Endodermal cell (in vitro differentiated cells): ENCODE measurements at regions not wholly inside any gene's neighbourhood (a gene's known extent, or its start where the extent isn't known, plus 50 kb on each side); places are given as distances from the start of the nearest gene placed in this dataset.

ENCODE experiments used
- DNase-seq: peaks from one replicate; pipeline ENCODE4 v3.0.0-alpha.2; 2017
- H3K27ac ChIP-seq: 2 replicates; pipeline ENCODE4 v1.5.1; 2013; ENCODE audit warnings: mild to moderate bottlenecking, low read depth, low read length, moderate library complexity
- H3K27me3 ChIP-seq: 2 replicates; pipeline ENCODE4 v1.6.1; 2013; ENCODE audit warnings: mild to moderate bottlenecking, low read length, moderate library complexity; ENCODE audit not compliant: insufficient read depth, control insufficient read depth, poor library complexity, severe bottlenecking
- H3K36me3 ChIP-seq: 2 replicates; pipeline ENCODE4 v1.7.0; 2013; ENCODE audit warnings: mild to moderate bottlenecking, low read length, moderate library complexity; ENCODE audit not compliant: control insufficient read depth, insufficient read depth
- H3K4me1 ChIP-seq: one replicate; pipeline ENCODE4 v1.7.0; 2013; ENCODE audit warnings: low read length; ENCODE audit not compliant: control insufficient read depth, insufficient read depth
- H3K4me3 ChIP-seq: 2 replicates; pipeline ENCODE4 v1.5.1; 2013; ENCODE audit warnings: mild to moderate bottlenecking, low read length, moderate library complexity
- H3K9ac ChIP-seq: 2 replicates; pipeline ENCODE4 v1.6.1; 2013; ENCODE audit warnings: mild to moderate bottlenecking, low read length, moderate library complexity; ENCODE audit not compliant: poor library complexity, severe bottlenecking; ENCODE audit errors: extremely low read depth
- H3K9me3 ChIP-seq: 2 replicates; pipeline ENCODE4 v1.6.1; 2013; ENCODE audit warnings: mild to moderate bottlenecking, low read length, moderate library complexity; ENCODE audit not compliant: control insufficient read depth
- H3K27ac Mint-ChIP-seq: 2 replicates; pipeline ENCODE4 v1.8.0; 2020; ENCODE audit warnings: mixed read lengths
- H3K27me3 Mint-ChIP-seq: 2 replicates; pipeline ENCODE4 v1.8.0; 2021; ENCODE audit warnings: mild to moderate bottlenecking, mixed read lengths; ENCODE audit not compliant: insufficient read depth
- H3K36me3 Mint-ChIP-seq: 2 replicates; pipeline ENCODE4 v1.8.0; 2020; ENCODE audit warnings: low read depth, mixed read lengths
- H3K4me1 Mint-ChIP-seq: 2 replicates; pipeline ENCODE4 v1.8.0; 2020; ENCODE audit warnings: mixed read lengths
- H3K4me3 Mint-ChIP-seq: 2 replicates; pipeline ENCODE4 v1.8.0; 2020; ENCODE audit warnings: mild to moderate bottlenecking, moderate library complexity, mixed read lengths
- H3K9me3 Mint-ChIP-seq: 2 replicates; pipeline ENCODE4 v1.8.0; 2020; ENCODE audit warnings: mild to moderate bottlenecking, mixed read lengths
- CTCF ChIP-seq: fragments of 200-600 bp; sonication (generic); conservative IDR thresholded peaks from 2 replicates; pipeline ENCODE4 v1.5.0; 2021; ENCODE audit warnings: antibody characterized with exemption, mild to moderate bottlenecking
- WGBS, 2 experiments: methylation state at CpG; one replicate each; pipeline versions ENCODE4 v1.1.5 to v1.1.7; 2013; ENCODE audit warnings: missing lambda C conversion rate in 2 of 2, mixed read lengths in 1 of 2; ENCODE audit not compliant: insufficient coverage in 1 of 2, insufficient read length in 1 of 2; 5-methylcytosine and 5-hydroxymethylcytosine counted together

GRCh38 chr10:3236644-3237404, 64.2 kb upstream of the PITRM1 start:
- H3K27me3 Mint-ChIP-seq, result peaks cover 9% of the 10 kb centered on the region
- H3K27ac Mint-ChIP-seq, result no peak overlapping the region
- H3K4me3 Mint-ChIP-seq, result no peak overlapping the region
- no peaks in the 10 kb centered on the region for H3K9me3 ChIP-seq
- WGBS, 2 experiments, result 89 to 93% methylated on average over 3 to 15 of the region's 15 CpGs
- H3K36me3 ChIP-seq, result no peaks in the 10 kb centered on the region
- no peak for DNase-seq
- H3K27me3 ChIP-seq, result no peaks in the 10 kb centered on the region
- no peaks in the 10 kb centered on the region for H3K4me1 Mint-ChIP-seq
- TF ChIP-seq CTCF, result no peak
- no peaks in the 10 kb centered on the region for H3K9me3 Mint-ChIP-seq
- H3K4me3 ChIP-seq, result no peak overlapping the region
- H3K36me3 Mint-ChIP-seq, result no peaks in the 10 kb centered on the region
- H3K9ac ChIP-seq, result no peak overlapping the region
- H3K4me1 ChIP-seq, result no peaks in the 10 kb centered on the region
- H3K27ac ChIP-seq, result no peak overlapping the region

- H3K27ac ChIP-seq, result no peak overlapping the region
- no peak for TF ChIP-seq CTCF
- 90 to 100% methylated on average over 5 to 15 of the region's 15 CpGs for WGBS, 2 experiments
Measured at GRCh38 chr10:3235996-3236510, 63.5 kb upstream of the PITRM1 start.

GRCh38 chr10:3235395-3235794, 62.8 kb upstream of the PITRM1 start:
- Histone ChIP-seq H3K4me1 (no peaks in the 10 kb centered on the region), H3K27ac (no peak overlapping the region), H3K36me3 (no peaks in the 10 kb centered on the region), H3K9me3 (no peaks in the 10 kb centered on the region), H3K4me3 (no peak overlapping the region), H3K9ac (no peak overlapping the region), H3K27me3 (no peaks in the 10 kb centered on the region)
- Mint-ChIP-seq H3K4me1 (no peaks in the 10 kb centered on the region), H3K4me3 (no peak overlapping the region), H3K27me3 (peaks cover 9% of the 10 kb centered on the region), H3K27ac (no peak overlapping the region), H3K9me3 (no peaks in the 10 kb centered on the region), H3K36me3 (no peaks in the 10 kb centered on the region)
- DNase-seq, result no peak
- WGBS, 2 experiments, result 93 to 100% methylated on average over 4 to 10 of the region's 10 CpGs
- no peak for TF ChIP-seq CTCF

More at GRCh38 chr10:3235996-3236510, 63.5 kb upstream of the PITRM1 start:
- no peak overlapping the region for H3K27ac Mint-ChIP-seq
- no peak overlapping the region for H3K4me3 Mint-ChIP-seq
- no peak overlapping the region for H3K9ac ChIP-seq
- DNase-seq, result no peak
- H3K4me3 ChIP-seq, result no peak overlapping the region
- H3K9me3 Mint-ChIP-seq, result no peaks in the 10 kb centered on the region
- H3K27me3 Mint-ChIP-seq, result peaks cover 9% of the 10 kb centered on the region
- no peaks in the 10 kb centered on the region for H3K36me3 ChIP-seq
- H3K36me3 Mint-ChIP-seq, result no peaks in the 10 kb centered on the region
- H3K4me1 ChIP-seq, result no peaks in the 10 kb centered on the region
- H3K9me3 ChIP-seq, result no peaks in the 10 kb centered on the region
- no peaks in the 10 kb centered on the region for H3K4me1 Mint-ChIP-seq
- no peaks in the 10 kb centered on the region for H3K27me3 ChIP-seq
